Stomach smooth muscle (tissue), 2 donors: ENCODE measurements at regions not wholly inside any gene's neighbourhood (a gene's known extent, or its start where the extent isn't known, plus 50 kb on each side); places are given as distances from the start of the nearest gene placed in this dataset.

Experiments used
- H3K27ac ChIP-seq: one replicate; pipeline ENCODE4 v1.7.0; 2013; ENCODE audit warnings: mild to moderate bottlenecking, low read length, inconsistent platforms
- H3K27me3 ChIP-seq, 2 donors: one replicate each; pipeline ENCODE4 v1.7.0; 2013; ENCODE audit warnings: low read length in 2 of 2; ENCODE audit not compliant: insufficient read depth in 2 of 2, control insufficient read depth in 1 of 2
- H3K36me3 ChIP-seq, 2 donors: one replicate each; pipeline ENCODE4 v1.7.0; 2013; ENCODE audit warnings: low read length in 2 of 2; ENCODE audit not compliant: control insufficient read depth in 2 of 2, insufficient read depth in 2 of 2
- H3K4me1 ChIP-seq: one replicate; pipeline ENCODE4 v1.7.0; 2013; ENCODE audit warnings: low read length; ENCODE audit not compliant: control insufficient read depth, insufficient read depth
- H3K4me3 ChIP-seq, 2 donors: one replicate each; pipeline ENCODE4 v1.7.0; 2013; ENCODE audit warnings: low read length in 2 of 2
- H3K9ac ChIP-seq, 2 donors: one replicate each; pipeline ENCODE4 v1.7.0; 2013; ENCODE audit warnings: low read length in 2 of 2, mild to moderate bottlenecking in 1 of 2
- H3K9me3 ChIP-seq, 2 donors: one replicate each; pipeline ENCODE4 v1.7.0; 2013; ENCODE audit warnings: low read length in 2 of 2; ENCODE audit not compliant: control insufficient read depth in 2 of 2
- donor health status: healthy.
- donor health status: Pancreatic carcinoma.

- H3K4me3 ChIP-seq = no peak overlapping the region
- H3K9me3 ChIP-seq = no peaks in the 10 kb centered on the region
- no peak overlapping the region for H3K9ac ChIP-seq
- no peaks in the 10 kb centered on the region for H3K27me3 ChIP-seq
- H3K4me1 ChIP-seq = no peaks in the 10 kb centered on the region
- no peak overlapping the region for H3K27ac ChIP-seq
- H3K36me3 ChIP-seq = no peaks in the 10 kb centered on the region
Measured at GRCh38 chr4:123880631-123881030, 484.0 kb downstream of the SPRY1 start.

DNA sequence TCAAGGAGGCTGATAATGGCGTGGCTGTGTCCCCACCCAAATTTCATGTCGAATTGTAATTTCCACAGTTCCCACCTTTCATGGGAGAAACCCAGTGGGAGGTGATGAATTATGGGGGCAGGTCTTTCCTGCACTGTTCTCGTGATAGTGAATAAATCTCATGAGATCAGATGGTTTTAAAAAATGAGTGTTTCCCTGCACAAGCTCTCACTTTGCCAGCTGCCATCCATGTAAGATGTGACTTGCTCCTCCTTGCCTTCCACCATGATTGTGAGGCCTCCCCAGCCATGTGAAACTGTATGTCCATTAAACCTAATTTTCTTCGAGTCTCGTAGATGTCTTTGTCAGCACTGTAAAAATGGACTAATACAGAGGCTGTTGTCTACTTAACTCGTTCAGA lies 488.3 kb downstream of the SPRY1 start:
- no peak overlapping the region for H3K9ac ChIP-seq
- no peaks in the 10 kb centered on the region for H3K4me1 ChIP-seq
- no peaks in the 10 kb centered on the region for H3K36me3 ChIP-seq
- H3K27me3 ChIP-seq = no peaks in the 10 kb centered on the region
- no peak overlapping the region for H3K27ac ChIP-seq
- H3K9me3 ChIP-seq = no peaks in the 10 kb centered on the region
- H3K4me3 ChIP-seq = no peak overlapping the region

DNA sequence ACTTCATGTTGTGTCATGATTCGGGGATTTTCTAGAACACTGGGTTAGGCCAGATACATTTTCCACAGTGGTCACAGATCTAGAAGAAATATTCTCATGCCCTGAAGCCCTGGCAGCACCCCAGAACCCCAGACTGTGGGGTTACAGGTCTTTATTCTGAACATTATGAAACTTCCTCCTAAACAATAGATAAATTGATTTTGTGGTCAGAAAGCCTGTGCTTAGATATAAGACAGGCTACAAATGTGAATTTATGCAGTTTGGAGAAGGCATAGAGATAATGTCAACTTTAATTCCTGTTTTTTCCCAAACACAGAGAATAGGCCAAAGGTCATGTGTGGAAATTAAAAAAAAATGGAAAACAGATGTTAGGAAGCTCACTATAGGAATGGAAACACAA lies 492.9 kb downstream of the SPRY1 start:
- Histone ChIP-seq H3K9me3 (no peaks in the 10 kb centered on the region), H3K9ac (no peak overlapping the region), H3K36me3 (no peaks in the 10 kb centered on the region), H3K27ac (no peak overlapping the region), H3K4me3 (no peak overlapping the region), H3K27me3 (no peaks in the 10 kb centered on the region), H3K4me1 (no peaks in the 10 kb centered on the region)

- Histone ChIP-seq H3K4me3 (no peak overlapping the region), H3K27ac (no peak overlapping the region), H3K9me3 (no peaks in the 10 kb centered on the region), H3K9ac (no peak overlapping the region), H3K27me3 (no peaks in the 10 kb centered on the region), H3K4me1 (no peaks in the 10 kb centered on the region), H3K36me3 (no peaks in the 10 kb centered on the region)
Measured at GRCh38 chr4:123890889-123891288, 494.3 kb downstream of the SPRY1 start.

DNA sequence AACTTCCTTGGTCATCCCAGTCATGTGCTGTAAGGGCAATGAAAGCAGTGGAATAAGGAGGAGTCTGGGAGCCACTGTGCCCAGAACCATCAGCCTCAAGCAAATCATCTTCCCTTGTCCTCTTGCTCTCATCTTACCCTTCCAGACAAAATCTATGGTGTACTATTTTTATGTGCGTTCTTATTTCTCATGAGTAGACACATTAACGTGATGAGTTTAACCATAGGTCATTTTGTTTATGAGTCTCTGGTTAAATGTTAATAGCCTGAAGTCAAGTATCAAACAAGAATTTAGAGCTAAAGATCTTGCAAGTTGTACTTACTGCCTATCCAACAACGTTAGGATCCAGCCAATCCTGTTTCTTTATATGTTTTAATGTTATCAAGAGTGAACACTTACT lies 495.3 kb downstream of the SPRY1 start:
- H3K9ac ChIP-seq = no peak overlapping the region
- H3K27me3 ChIP-seq = no peaks in the 10 kb centered on the region
- H3K36me3 ChIP-seq = no peaks in the 10 kb centered on the region
- H3K4me1 ChIP-seq = no peaks in the 10 kb centered on the region
- no peaks in the 10 kb centered on the region for H3K9me3 ChIP-seq
- no peak overlapping the region for H3K4me3 ChIP-seq
- no peak overlapping the region for H3K27ac ChIP-seq

- H3K27ac ChIP-seq = no peak overlapping the region
Measured at GRCh38 chr4:123892368-123892976, 495.9 kb downstream of the SPRY1 start.

DNA sequence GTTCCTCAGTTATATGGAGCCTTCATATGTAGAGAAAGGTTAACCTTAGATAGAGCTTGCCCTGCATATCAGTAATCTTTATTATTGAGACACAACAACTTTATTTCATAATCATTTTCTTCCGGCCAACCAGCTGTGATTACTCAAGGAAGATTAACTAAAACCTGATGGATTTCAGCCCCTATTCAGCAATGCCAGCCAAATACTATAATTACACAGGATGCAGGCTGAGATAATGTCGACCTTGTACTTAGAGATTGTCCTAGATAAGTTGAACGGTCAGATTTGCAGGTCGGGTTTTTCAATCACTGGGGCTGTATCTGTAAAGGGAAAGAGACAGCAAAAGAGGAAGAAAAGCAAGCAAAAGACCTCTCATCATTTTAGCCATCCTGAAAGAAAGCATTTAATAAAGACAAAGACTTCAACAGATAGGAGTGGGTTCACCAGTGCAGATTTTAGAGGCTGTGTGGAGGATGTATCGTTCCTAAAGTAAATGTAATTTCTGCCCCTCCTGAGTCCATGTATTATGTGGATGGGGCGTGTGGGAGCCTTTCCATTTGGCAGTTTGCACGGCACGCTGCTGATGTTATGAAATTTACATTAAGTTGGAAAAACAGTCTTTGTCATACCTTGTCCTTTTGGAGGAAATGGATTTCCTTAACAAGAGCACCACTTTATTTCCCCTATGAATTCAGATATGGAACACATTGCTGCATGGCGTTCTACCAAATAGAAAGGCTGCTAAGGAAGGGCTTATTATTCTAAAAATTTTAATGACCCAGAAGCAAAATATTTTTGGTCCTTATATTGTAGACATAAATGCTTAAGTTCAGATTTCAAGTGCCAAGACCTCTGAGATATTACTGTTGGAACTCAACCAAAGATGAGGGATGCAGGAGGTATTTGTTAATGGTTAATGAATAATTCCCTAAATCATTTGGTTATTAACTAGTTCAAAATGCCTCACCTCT lies 496.7 kb downstream of the SPRY1 start:
- Histone ChIP-seq H3K4me3 (no peak overlapping the region), H3K9me3 (no peaks in the 10 kb centered on the region), H3K9ac (no peak overlapping the region), H3K27ac (no peak overlapping the region), H3K4me1 (no peaks in the 10 kb centered on the region), H3K36me3 (no peaks in the 10 kb centered on the region), H3K27me3 (no peaks in the 10 kb centered on the region)

More at GRCh38 chr4:123892368-123892976, 495.9 kb downstream of the SPRY1 start:
- Histone ChIP-seq H3K9me3 (no peaks in the 10 kb centered on the region), H3K4me3 (no peak overlapping the region), H3K36me3 (no peaks in the 10 kb centered on the region), H3K4me1 (no peaks in the 10 kb centered on the region), H3K27me3 (no peaks in the 10 kb centered on the region), H3K9ac (no peak overlapping the region)

DNA sequence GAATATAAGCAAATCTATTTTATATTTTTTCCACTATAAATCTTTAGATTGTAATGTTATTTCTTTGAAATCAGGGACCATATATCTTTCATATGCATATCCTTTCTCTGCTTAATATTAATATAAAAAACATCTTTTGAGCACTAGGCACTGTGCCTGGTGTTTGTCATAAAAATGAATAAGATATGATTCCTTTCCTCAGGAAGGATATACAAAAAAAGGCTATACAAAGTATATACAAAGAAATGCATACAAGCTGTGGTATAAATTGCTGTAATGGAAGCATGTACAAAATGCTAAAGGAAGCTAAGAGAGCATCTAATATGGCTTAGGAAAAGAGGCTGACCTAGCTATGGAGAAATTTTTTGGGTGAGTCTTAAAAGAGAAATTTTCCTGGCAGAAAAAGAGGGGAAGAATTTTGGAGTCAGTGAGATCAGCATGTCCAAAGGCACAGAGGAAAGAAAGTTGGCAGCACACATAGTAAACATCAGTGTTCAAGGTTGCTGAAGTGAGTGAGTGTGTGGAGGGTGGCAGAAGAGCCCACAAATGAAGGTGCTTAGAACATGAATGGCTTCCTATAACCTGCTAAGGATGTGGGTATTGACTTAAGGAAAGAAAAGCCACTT lies 500.0 kb downstream of the SPRY1 start:
- H3K27ac ChIP-seq = no peak overlapping the region
- no peak overlapping the region for H3K4me3 ChIP-seq
- no peaks in the 10 kb centered on the region for H3K4me1 ChIP-seq
- H3K27me3 ChIP-seq = no peaks in the 10 kb centered on the region
- no peak overlapping the region for H3K9ac ChIP-seq
- no peaks in the 10 kb centered on the region for H3K36me3 ChIP-seq
- no peaks in the 10 kb centered on the region for H3K9me3 ChIP-seq

- H3K27ac ChIP-seq = no peak overlapping the region
- no peaks in the 10 kb centered on the region for H3K27me3 ChIP-seq
- H3K4me3 ChIP-seq = no peak overlapping the region
- H3K36me3 ChIP-seq = no peaks in the 10 kb centered on the region
- no peaks in the 10 kb centered on the region for H3K4me1 ChIP-seq
- no peak overlapping the region for H3K9ac ChIP-seq
- H3K9me3 ChIP-seq = peaks cover 0 to 3% of the 10 kb centered on the region in 2 donors
Measured at GRCh38 chr4:123898946-123899666, 502.5 kb downstream of the SPRY1 start.

DNA sequence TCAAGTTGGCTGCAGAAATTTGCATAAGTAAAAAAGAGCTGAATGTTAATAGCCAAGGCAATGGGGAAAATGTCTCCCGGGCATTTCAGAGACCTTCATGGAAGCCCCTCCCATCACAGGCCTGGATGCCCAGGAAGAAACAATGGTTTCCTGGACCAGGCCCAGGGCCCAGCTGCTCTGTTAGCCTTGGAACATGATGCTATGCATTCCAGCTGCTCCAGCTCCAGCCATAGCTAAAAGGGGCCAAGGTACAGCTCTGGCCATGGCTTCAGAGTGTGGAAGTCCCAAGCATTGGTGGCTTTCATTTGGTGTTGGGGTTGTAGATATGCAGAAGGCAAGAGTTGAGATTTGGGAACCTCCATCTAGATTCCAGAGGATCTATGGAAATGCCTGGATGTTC lies 508.3 kb downstream of the SPRY1 start:
- Histone ChIP-seq H3K27me3 (no peaks in the 10 kb centered on the region), H3K27ac (no peak overlapping the region), H3K9ac (no peak overlapping the region), H3K4me1 (no peaks in the 10 kb centered on the region), H3K36me3 (no peaks in the 10 kb centered on the region), H3K4me3 (no peak overlapping the region), H3K9me3 (peaks cover 0 to 3% of the 10 kb centered on the region in 2 donors)
